GM12892 (cell line): ENCODE measurements at regions not wholly inside any gene's neighbourhood (a gene's known extent, or its start where the extent isn't known, plus 50 kb on each side); places are given as distances from the start of the nearest gene placed in this dataset.
"Not testable (repeated sequence)": the region's sequence is repeated elsewhere in the genome, so short reads cannot be mapped to it uniquely, and the experiment has no call there.

Experiments
- DNase-seq: peaks from one replicate; pipeline ENCODE4 v3.0.0; 2011; ENCODE audit not compliant: insufficient read length
- FAIRE-seq: peaks from 2 replicates; lab custom pipeline; 2011; peaks lifted over from hg19 to GRCh38; lab: Jason Lieb, UNC
- POLR2A ChIP-seq: IDR thresholded peaks from 2 replicates; pipeline ENCODE4 v1.6.1; 2011; ENCODE audit warnings: low read depth, low read length, control low read depth
- POLR2AphosphoS5 ChIP-seq: IDR thresholded peaks from 2 replicates; pipeline ENCODE4 v1.6.1; 2011; ENCODE audit warnings: low read depth, low read length, control low read depth
- TAF1 ChIP-seq: IDR thresholded peaks from 2 replicates; pipeline ENCODE4 v1.6.1; 2011; ENCODE audit warnings: low read depth, mild to moderate bottlenecking, control low read depth, low read length, borderline replicate concordance

- DNase-seq (no peak), FAIRE-seq (no peak)
- TF ChIP-seq POLR2AphosphoS5 (no peak), POLR2A (no peak), TAF1 (no peak)
Observed at GRCh38 chr3:118607915-118608820, 426.5 kb downstream of the IGSF11 start.

GRCh38 chr3:118618247-118619040 is 416.2 kb downstream of the IGSF11 start:
- TF ChIP-seq POLR2A (no peak), POLR2AphosphoS5 (no peak), TAF1 (no peak)
- no peak for FAIRE-seq

GRCh38 chr3:118626453-118626852 is 408.2 kb downstream of the IGSF11 start:
- no peak for DNase-seq
- TF ChIP-seq TAF1 (no peak), POLR2AphosphoS5 (no peak), POLR2A (no peak)
- no peak for FAIRE-seq

More at GRCh38 chr3:118618247-118619040, 416.2 kb downstream of the IGSF11 start:
- DNase-seq, result no peak

- DNase-seq (peak; percentile 19), FAIRE-seq (peak; percentile 90)
- no peak for TF ChIP-seq POLR2A
- TF ChIP-seq TAF1, result no peak
- TF ChIP-seq POLR2AphosphoS5, result no peak
Observed at GRCh38 chr3:118628704-118629341, 405.8 kb downstream of the IGSF11 start.

GRCh38 chr3:118629821-118630220 is 404.8 kb downstream of the IGSF11 start:
- FAIRE-seq, result no peak
- no peak for DNase-seq
- TF ChIP-seq TAF1 (no peak), POLR2AphosphoS5 (no peak), POLR2A (no peak)

- FAIRE-seq, result no peak
- TF ChIP-seq POLR2A, result no peak
- no peak for TF ChIP-seq POLR2AphosphoS5
- no peak for TF ChIP-seq TAF1
- DNase-seq, result no peak
Observed at GRCh38 chr3:118635711-118636110, 398.9 kb downstream of the IGSF11 start.

GRCh38 chr3:118636841-118637240 is 397.8 kb downstream of the IGSF11 start:
- TF ChIP-seq POLR2A (no peak), POLR2AphosphoS5 (no peak), TAF1 (no peak)
- FAIRE-seq (no peak), DNase-seq (no peak)

- FAIRE-seq (no peak), DNase-seq (no peak)
- TF ChIP-seq POLR2A, result no peak
- no peak for TF ChIP-seq POLR2AphosphoS5
- no peak for TF ChIP-seq TAF1
Observed at GRCh38 chr3:118637846-118638245, 396.8 kb downstream of the IGSF11 start.

- TF ChIP-seq POLR2A (no peak), TAF1 (no peak), POLR2AphosphoS5 (no peak)
- FAIRE-seq, result peak; percentile 78
- DNase-seq, result no peak
Observed at GRCh38 chr3:118641608-118642007, 393.0 kb downstream of the IGSF11 start.

GRCh38 chr3:118671192-118671591 is 363.5 kb downstream of the IGSF11 start:
- TF ChIP-seq TAF1 (no peak), POLR2AphosphoS5 (no peak), POLR2A (no peak)
- FAIRE-seq, result no peak
- DNase-seq, result no peak

- FAIRE-seq, result no peak
- TF ChIP-seq POLR2A (no peak), POLR2AphosphoS5 (no peak), TAF1 (no peak)
- no peak for DNase-seq
Observed at GRCh38 chr3:118675305-118675704, 359.3 kb downstream of the IGSF11 start.

GRCh38 chr3:118678663-118679062 is 356.0 kb downstream of the IGSF11 start:
- FAIRE-seq, DNase-seq: not testable (repeated sequence)
